ENCODE measurements at regions not wholly inside any gene's neighbourhood (a gene's known extent, or its start where the extent isn't known, plus 50 kb on each side); places are given as distances from the start of the nearest gene placed in this dataset.
"Not testable (repeated sequence)": the region's sequence is repeated elsewhere in the genome, so short reads cannot be mapped to it uniquely, and the experiment has no call there.

DNA sequence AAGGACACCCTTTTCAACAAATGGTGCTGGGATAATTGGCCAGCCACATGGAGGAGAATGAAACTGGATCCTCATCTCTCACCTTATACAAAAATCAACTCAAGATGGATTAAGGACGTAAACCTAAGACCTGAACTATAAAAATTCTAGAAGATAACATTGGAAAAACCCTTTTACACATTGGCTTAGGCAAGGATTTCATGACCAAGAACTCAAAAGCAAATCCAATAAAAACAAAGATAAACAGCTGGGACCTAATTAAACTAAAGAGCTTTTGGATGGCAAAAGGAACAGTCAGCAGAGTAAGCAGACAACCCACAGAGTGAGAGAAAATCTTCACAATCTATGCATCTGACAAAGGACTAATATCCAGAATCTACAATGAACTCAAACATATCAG lies 96.9 kb upstream of the BNIP2 start:
- TF ChIP-seq, protein P1, sequence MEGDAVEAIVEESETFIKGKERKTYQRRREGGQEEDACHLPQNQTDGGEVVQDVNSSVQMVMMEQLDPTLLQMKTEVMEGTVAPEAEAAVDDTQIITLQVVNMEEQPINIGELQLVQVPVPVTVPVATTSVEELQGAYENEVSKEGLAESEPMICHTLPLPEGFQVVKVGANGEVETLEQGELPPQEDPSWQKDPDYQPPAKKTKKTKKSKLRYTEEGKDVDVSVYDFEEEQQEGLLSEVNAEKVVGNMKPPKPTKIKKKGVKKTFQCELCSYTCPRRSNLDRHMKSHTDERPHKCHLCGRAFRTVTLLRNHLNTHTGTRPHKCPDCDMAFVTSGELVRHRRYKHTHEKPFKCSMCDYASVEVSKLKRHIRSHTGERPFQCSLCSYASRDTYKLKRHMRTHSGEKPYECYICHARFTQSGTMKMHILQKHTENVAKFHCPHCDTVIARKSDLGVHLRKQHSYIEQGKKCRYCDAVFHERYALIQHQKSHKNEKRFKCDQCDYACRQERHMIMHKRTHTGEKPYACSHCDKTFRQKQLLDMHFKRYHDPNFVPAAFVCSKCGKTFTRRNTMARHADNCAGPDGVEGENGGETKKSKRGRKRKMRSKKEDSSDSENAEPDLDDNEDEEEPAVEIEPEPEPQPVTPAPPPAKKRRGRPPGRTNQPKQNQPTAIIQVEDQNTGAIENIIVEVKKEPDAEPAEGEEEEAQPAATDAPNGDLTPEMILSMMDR (IDR thresholded peaks at IDR 0.05) = not testable (repeated sequence)
- not testable (repeated sequence) for TF ChIP-seq SIN3A (IDR thresholded peaks at IDR 0.05; ENCODE audit: borderline replicate concordance, insufficient read depth, low read depth, low read length)

Measured in Panc1 (cell line).